H9 (cell line): ENCODE measurements at regions not wholly inside any gene's neighbourhood (a gene's known extent, or its start where the extent isn't known, plus 50 kb on each side); places are given as distances from the start of the nearest gene placed in this dataset.

ENCODE experiments used
- DNase-seq: peaks from one replicate; pipeline ENCODE4 v3.0.0-alpha.2; 2017
- H2AFZ ChIP-seq: one replicate; pipeline ENCODE4 v1.6.1; 2013; ENCODE audit warnings: mild to moderate bottlenecking, low read length, control low read depth, moderate library complexity
- H2AK5ac ChIP-seq: 2 replicates; pipeline ENCODE4 v1.6.1; 2013; ENCODE audit warnings: low read length, control low read depth, mixed read lengths; ENCODE audit not compliant: insufficient read length
- H2BK120ac ChIP-seq: one replicate; pipeline ENCODE4 v1.6.1; 2013; ENCODE audit warnings: low read depth, mild to moderate bottlenecking, low read length, control low read depth, inconsistent platforms; ENCODE audit not compliant: poor library complexity, severe bottlenecking
- H2BK12ac ChIP-seq: 2 replicates; pipeline ENCODE4 v1.6.1; 2013; ENCODE audit warnings: low read length, control low read depth, mixed read lengths, low read depth; ENCODE audit not compliant: insufficient read length
- H2BK15ac ChIP-seq: 2 replicates; pipeline ENCODE4 v1.6.1; 2013; ENCODE audit warnings: low read depth, low read length, control low read depth
- H2BK20ac ChIP-seq: one replicate; pipeline ENCODE4 v1.6.1; 2013; ENCODE audit warnings: low read depth, mild to moderate bottlenecking, low read length, control low read depth, inconsistent platforms; ENCODE audit not compliant: poor library complexity, severe bottlenecking
- H2BK5ac ChIP-seq: 2 replicates; pipeline ENCODE4 v1.6.1; 2013; ENCODE audit warnings: low read length, control low read depth, mixed read lengths; ENCODE audit not compliant: insufficient read length
- H3K14ac ChIP-seq: 2 replicates; pipeline ENCODE4 v1.6.1; 2013; ENCODE audit warnings: low read length, control low read depth; ENCODE audit not compliant: insufficient read depth
- H3K18ac ChIP-seq: 2 replicates; pipeline ENCODE4 v1.6.1; 2013; ENCODE audit warnings: low read depth, mild to moderate bottlenecking, mixed read lengths, low read length, control low read depth; ENCODE audit not compliant: insufficient read length
- H3K23ac ChIP-seq: 2 replicates; pipeline ENCODE4 v1.6.1; 2013; ENCODE audit warnings: low read length, control low read depth, mixed read lengths, low read depth; ENCODE audit not compliant: insufficient read length
- H3K23me2 ChIP-seq: 2 replicates; pipeline ENCODE4 v1.6.1; 2013; ENCODE audit warnings: low read depth, mild to moderate bottlenecking, mixed read lengths, low read length, control low read depth; ENCODE audit not compliant: insufficient read length, poor library complexity, severe bottlenecking
- H3K27ac ChIP-seq: 2 replicates; pipeline ENCODE4 v1.5.1; 2013; ENCODE audit warnings: low read length, control low read depth, mixed read lengths, low read depth; ENCODE audit not compliant: insufficient read length
- H3K27me3 ChIP-seq: 2 replicates; pipeline ENCODE4 v1.6.1; 2013; ENCODE audit warnings: low read length, control low read depth, inconsistent platforms; ENCODE audit not compliant: insufficient read depth
- H3K4ac ChIP-seq: 2 replicates; pipeline ENCODE4 v1.6.1; 2013; ENCODE audit warnings: low read depth, mild to moderate bottlenecking, control low read depth, inconsistent platforms, low read length, moderate library complexity
- H3K4me1 ChIP-seq: 2 replicates; pipeline ENCODE4 v1.6.1; 2013; ENCODE audit warnings: low read length, control low read depth, inconsistent platforms; ENCODE audit not compliant: insufficient read depth
- H3K4me2 ChIP-seq: 2 replicates; pipeline ENCODE4 v1.6.1; 2013; ENCODE audit warnings: low read length, control low read depth, mixed read lengths; ENCODE audit not compliant: insufficient read length, insufficient read depth
- H3K56ac ChIP-seq: 2 replicates; pipeline ENCODE4 v1.6.1; 2013; ENCODE audit warnings: low read depth, mild to moderate bottlenecking, mixed read lengths, low read length, control low read depth; ENCODE audit not compliant: insufficient read length
- H3K79me1 ChIP-seq: 2 replicates; pipeline ENCODE4 v1.6.1; 2013; ENCODE audit warnings: low read depth, mild to moderate bottlenecking, moderate library complexity, low read length, control low read depth, inconsistent platforms; ENCODE audit not compliant: insufficient read depth, poor library complexity, severe bottlenecking
- H3K79me2 ChIP-seq: 2 replicates; pipeline ENCODE4 v1.6.1; 2013; ENCODE audit warnings: low read length, control low read depth, inconsistent platforms; ENCODE audit not compliant: insufficient read depth
- H3K9ac ChIP-seq: 2 replicates; pipeline ENCODE4 v1.6.1; 2013; ENCODE audit warnings: low read length, control low read depth, mixed read lengths; ENCODE audit not compliant: insufficient read length; ENCODE audit errors: extremely low read depth
- H3K9me3 ChIP-seq: one replicate; pipeline ENCODE4 v1.6.1; 2013; ENCODE audit warnings: low read depth, low read length, inconsistent platforms; ENCODE audit not compliant: control insufficient read depth
- H3T11ph ChIP-seq: one replicate; pipeline ENCODE4 v1.6.1; 2013; ENCODE audit warnings: mild to moderate bottlenecking, low read length, control low read depth, inconsistent platforms
- H4K20me1 ChIP-seq: one replicate; pipeline ENCODE4 v1.6.1; 2013; ENCODE audit not compliant: control insufficient read depth, insufficient read length, insufficient read depth
- H4K5ac ChIP-seq: 2 replicates; pipeline ENCODE4 v1.6.1; 2013; ENCODE audit warnings: low read depth, mild to moderate bottlenecking, mixed read lengths, low read length, control low read depth; ENCODE audit not compliant: insufficient read length
- H4K8ac ChIP-seq: replicated peaks from 2 replicates; pipeline ENCODE4 v1.6.1; 2013; ENCODE audit warnings: low read length, control low read depth, mixed read lengths, low read depth; ENCODE audit not compliant: insufficient read length
- H4K91ac ChIP-seq: 2 replicates; pipeline ENCODE4 v1.6.1; 2013; ENCODE audit warnings: low read depth, mild to moderate bottlenecking, moderate library complexity, mixed read lengths, low read length, control low read depth; ENCODE audit not compliant: insufficient read length
- H3K27ac Mint-ChIP-seq, 3 experiments: 2 replicates in 2 of 3; 3 replicates in 1 of 3; pipeline ENCODE4 v1.8.0; 2020 to 2021; ENCODE audit warnings: mixed read lengths in 3 of 3, mild to moderate bottlenecking in 1 of 3, moderate library complexity in 1 of 3
- H3K27me3 Mint-ChIP-seq: 2 replicates; pipeline ENCODE4 v1.8.0; 2021; ENCODE audit warnings: low read depth, mild to moderate bottlenecking, moderate library complexity, mixed read lengths
- H3K36me3 Mint-ChIP-seq, 3 experiments: 2 replicates in 2 of 3; 3 replicates in 1 of 3; pipeline ENCODE4 v1.8.0; 2020 to 2021; ENCODE audit warnings: low read depth in 3 of 3, mixed read lengths in 3 of 3; ENCODE audit not compliant: insufficient read depth in 1 of 3
- H3K4me1 Mint-ChIP-seq, 2 experiments: 2 replicates each; pipeline ENCODE4 v1.8.0; 2020; ENCODE audit warnings: mixed read lengths in 2 of 2
- H3K4me3 Mint-ChIP-seq, 2 experiments: 2 replicates in 1 of 2; 3 replicates in 1 of 2; pipeline ENCODE4 v1.8.0; 2020 to 2021; ENCODE audit warnings: mild to moderate bottlenecking in 2 of 2, mixed read lengths in 2 of 2, moderate library complexity in 1 of 2
- H3K9me3 Mint-ChIP-seq, 2 experiments: 2 replicates in 1 of 2; 3 replicates in 1 of 2; pipeline ENCODE4 v1.8.0; 2020; ENCODE audit warnings: mild to moderate bottlenecking in 2 of 2, mixed read lengths in 2 of 2, moderate library complexity in 1 of 2
- WGBS: extraction: QIAGEN DNeasy Blood & Tissue Kit; methylation state at CpG from one replicate; pipeline ENCODE4 v1.1.7; 2013; ENCODE audit warnings: missing lambda C conversion rate, low lambda C conversion rate, mixed read lengths; ENCODE audit not compliant: insufficient read length; ENCODE audit errors: extremely low coverage; 5-methylcytosine and 5-hydroxymethylcytosine counted together
- TF ChIP-seq, protein P1 (sequence below): fragments of 200-600 bp; sonication (generic); conservative IDR thresholded peaks from 3 replicates; pipeline ENCODE4 v1.8.0; 2021; ENCODE audit warnings: antibody characterized with exemption, mild to moderate bottlenecking

DNA sequence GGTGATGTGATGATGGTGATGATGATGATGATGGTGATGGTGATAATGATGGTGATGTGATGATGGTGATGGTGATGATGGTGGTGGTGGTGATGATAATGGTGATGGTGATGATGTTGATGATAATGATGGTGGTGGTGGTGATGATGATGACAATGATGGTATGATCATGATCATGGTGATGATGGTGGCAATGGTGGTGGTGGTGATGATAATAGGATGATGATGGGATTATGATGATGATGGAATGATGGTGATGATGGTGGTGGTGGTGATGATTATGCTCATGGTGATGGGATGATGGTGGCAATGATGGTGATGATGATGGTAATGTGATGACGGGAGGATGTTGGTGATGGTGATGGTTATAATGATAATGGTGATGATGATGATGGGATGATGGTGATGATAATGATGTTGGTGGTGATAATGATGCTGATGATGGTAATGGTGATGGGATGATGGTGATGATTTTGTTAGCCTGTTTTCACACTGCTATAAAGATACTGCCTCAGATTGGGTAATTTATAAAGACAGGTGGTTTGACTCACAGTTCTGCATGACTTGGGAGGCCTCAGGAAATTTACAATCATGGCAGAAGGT lies 314.8 kb upstream of the SFSWAP start:
- peaks cover 22 to 34% of the 10 kb centered on the region in 2 experiments for H3K9me3 Mint-ChIP-seq
- Histone ChIP-seq H3K79me1 (no peaks in the 10 kb centered on the region), H2BK20ac (no peak overlapping the region), H3K23ac (no peak overlapping the region), H3K18ac (no peak overlapping the region), H2BK120ac (no peak overlapping the region), H3K4me1 (no peaks in the 10 kb centered on the region), H3K14ac (no peak overlapping the region), H3K27ac (no peak overlapping the region), H2BK15ac (no peak overlapping the region), H3K79me2 (no peaks in the 10 kb centered on the region), H3K23me2 (no peaks in the 10 kb centered on the region), H2BK5ac (no peak overlapping the region), H2AFZ (no peak overlapping the region), H4K8ac (no peak overlapping the region), H2AK5ac (no peak overlapping the region), H3T11ph (no peak overlapping the region), H4K91ac (no peak overlapping the region), H3K9me3 (peaks cover 15% of the 10 kb centered on the region), H3K56ac (no peak overlapping the region), H4K5ac (no peak overlapping the region), H3K27me3 (no peaks in the 10 kb centered on the region), H3K4me2 (no peak overlapping the region), H3K9ac (no peak overlapping the region), H3K4ac (no peak overlapping the region), H4K20me1 (no peaks in the 10 kb centered on the region), H2BK12ac (no peak overlapping the region)
- no peak overlapping the region for H3K27ac Mint-ChIP-seq
- peaks cover 8 to 14% (median 12%) of the 10 kb centered on the region in 3 experiments for H3K36me3 Mint-ChIP-seq
- WGBS: 100% methylated on average over 1 of the region's 1 CpG
- H3K4me1 Mint-ChIP-seq: no peaks in the 10 kb centered on the region; a peak in 1 of 4 replicates
- TF ChIP-seq, protein P1, sequence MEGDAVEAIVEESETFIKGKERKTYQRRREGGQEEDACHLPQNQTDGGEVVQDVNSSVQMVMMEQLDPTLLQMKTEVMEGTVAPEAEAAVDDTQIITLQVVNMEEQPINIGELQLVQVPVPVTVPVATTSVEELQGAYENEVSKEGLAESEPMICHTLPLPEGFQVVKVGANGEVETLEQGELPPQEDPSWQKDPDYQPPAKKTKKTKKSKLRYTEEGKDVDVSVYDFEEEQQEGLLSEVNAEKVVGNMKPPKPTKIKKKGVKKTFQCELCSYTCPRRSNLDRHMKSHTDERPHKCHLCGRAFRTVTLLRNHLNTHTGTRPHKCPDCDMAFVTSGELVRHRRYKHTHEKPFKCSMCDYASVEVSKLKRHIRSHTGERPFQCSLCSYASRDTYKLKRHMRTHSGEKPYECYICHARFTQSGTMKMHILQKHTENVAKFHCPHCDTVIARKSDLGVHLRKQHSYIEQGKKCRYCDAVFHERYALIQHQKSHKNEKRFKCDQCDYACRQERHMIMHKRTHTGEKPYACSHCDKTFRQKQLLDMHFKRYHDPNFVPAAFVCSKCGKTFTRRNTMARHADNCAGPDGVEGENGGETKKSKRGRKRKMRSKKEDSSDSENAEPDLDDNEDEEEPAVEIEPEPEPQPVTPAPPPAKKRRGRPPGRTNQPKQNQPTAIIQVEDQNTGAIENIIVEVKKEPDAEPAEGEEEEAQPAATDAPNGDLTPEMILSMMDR: no peak
- no peak for DNase-seq
- peaks cover 12% of the 10 kb centered on the region for H3K27me3 Mint-ChIP-seq
- no peak overlapping the region for H3K4me3 Mint-ChIP-seq
